ENCODE measurements at regions not wholly inside any gene's neighbourhood (a gene's known extent, or its start where the extent isn't known, plus 50 kb on each side); places are given as distances from the start of the nearest gene placed in this dataset.

DNA sequence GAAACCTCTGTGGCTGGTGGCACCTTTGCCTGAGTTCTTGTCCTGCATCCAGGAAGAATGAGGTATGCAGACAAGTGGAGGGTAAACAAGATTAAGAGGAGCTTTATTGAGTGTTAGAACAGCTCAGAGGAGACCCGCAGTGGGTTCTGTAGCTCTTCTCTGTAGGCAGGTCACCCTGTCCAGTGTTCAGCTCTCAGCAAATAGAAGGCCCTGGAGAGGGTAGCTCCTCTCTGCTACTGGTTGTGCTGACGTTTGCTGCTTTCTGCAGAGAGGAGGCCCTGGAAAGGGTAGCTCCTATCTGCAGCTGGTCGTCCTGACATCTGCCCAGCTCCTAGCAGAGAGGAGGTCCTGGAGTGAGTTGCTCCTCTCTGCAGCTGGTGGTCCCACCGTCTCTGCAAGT, 96.8 kb upstream of the CCDC112 start:
- TF ChIP-seq POLR2A (IDR thresholded peaks at IDR 0.05): no peak
- TF ChIP-seq, protein P1, sequence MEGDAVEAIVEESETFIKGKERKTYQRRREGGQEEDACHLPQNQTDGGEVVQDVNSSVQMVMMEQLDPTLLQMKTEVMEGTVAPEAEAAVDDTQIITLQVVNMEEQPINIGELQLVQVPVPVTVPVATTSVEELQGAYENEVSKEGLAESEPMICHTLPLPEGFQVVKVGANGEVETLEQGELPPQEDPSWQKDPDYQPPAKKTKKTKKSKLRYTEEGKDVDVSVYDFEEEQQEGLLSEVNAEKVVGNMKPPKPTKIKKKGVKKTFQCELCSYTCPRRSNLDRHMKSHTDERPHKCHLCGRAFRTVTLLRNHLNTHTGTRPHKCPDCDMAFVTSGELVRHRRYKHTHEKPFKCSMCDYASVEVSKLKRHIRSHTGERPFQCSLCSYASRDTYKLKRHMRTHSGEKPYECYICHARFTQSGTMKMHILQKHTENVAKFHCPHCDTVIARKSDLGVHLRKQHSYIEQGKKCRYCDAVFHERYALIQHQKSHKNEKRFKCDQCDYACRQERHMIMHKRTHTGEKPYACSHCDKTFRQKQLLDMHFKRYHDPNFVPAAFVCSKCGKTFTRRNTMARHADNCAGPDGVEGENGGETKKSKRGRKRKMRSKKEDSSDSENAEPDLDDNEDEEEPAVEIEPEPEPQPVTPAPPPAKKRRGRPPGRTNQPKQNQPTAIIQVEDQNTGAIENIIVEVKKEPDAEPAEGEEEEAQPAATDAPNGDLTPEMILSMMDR (IDR thresholded peaks at IDR 0.05): no peak

Measured in transverse colon (tissue), 3 donors.